HEK293T (cell line): ENCODE measurements at regions not wholly inside any gene's neighbourhood (a gene's known extent, or its start where the extent isn't known, plus 50 kb on each side); places are given as distances from the start of the nearest gene placed in this dataset.

Source experiments
- CTCF ChIA-PET: fragments of 350-600 bp; formaldehyde crosslinking; extraction: SDS; loops from one replicate; lab custom pipeline; 2021; ENCODE audit warnings: antibody characterized with exemption, inconsistent platforms; lab: Yijun Ruan, JAX
- POLR2A ChIA-PET: fragments of 350-600 bp; formaldehyde crosslinking; extraction: SDS; loops from one replicate; lab custom pipeline; 2020; ENCODE audit warnings: antibody characterized with exemption, inconsistent platforms; lab: Yijun Ruan, JAX
- DNase-seq: peaks from one replicate; pipeline ENCODE4 v3.0.0; 2012; ENCODE audit warnings: mixed read lengths; ENCODE audit errors: extremely low spot score
- ARNT ChIP-seq: fragments of 450-650 bp; IDR thresholded peaks from 2 replicates; pipeline ENCODE4 v1.6.1; 2017; ENCODE audit warnings: mild to moderate bottlenecking
- BHLHE40 ChIP-seq: fragments of 450-650 bp; IDR thresholded peaks from 2 replicates; pipeline ENCODE4 v1.6.1; 2016; ENCODE audit warnings: mild to moderate bottlenecking, moderate library complexity, borderline replicate concordance
- CTBP1 ChIP-seq: fragments of 450-650 bp; IDR thresholded peaks from 2 replicates; pipeline ENCODE4 v1.6.1; 2016; ENCODE audit warnings: borderline replicate concordance
- ELF4 ChIP-seq: fragments of 450-650 bp; IDR thresholded peaks from 2 replicates; pipeline ENCODE4 v1.6.1; 2017; ENCODE audit warnings: antibody characterized with exemption
- FOXA1 ChIP-seq: fragments of 450-650 bp; IDR thresholded peaks from 2 replicates; pipeline ENCODE4 v1.6.1; 2016; ENCODE audit warnings: mild to moderate bottlenecking
- FOXK2 ChIP-seq: fragments of 450-650 bp; IDR thresholded peaks from 2 replicates; pipeline ENCODE4 v1.6.1; 2016; ENCODE audit warnings: mild to moderate bottlenecking
- FOXM1 ChIP-seq: fragments of 450-650 bp; IDR thresholded peaks from 2 replicates; pipeline ENCODE4 v1.6.1; 2017; ENCODE audit warnings: mild to moderate bottlenecking, borderline replicate concordance
- HDGF ChIP-seq: fragments of 450-650 bp; IDR thresholded peaks from 2 replicates; pipeline ENCODE4 v1.6.1; 2017; ENCODE audit warnings: antibody characterized with exemption, borderline replicate concordance
- L3MBTL2 ChIP-seq: fragments of 450-650 bp; conservative IDR thresholded peaks from 2 replicates; pipeline ENCODE4 v1.6.1; 2016; ENCODE audit warnings: mild to moderate bottlenecking
- LEF1 ChIP-seq: fragments of 450-650 bp; IDR thresholded peaks from 2 replicates; pipeline ENCODE4 v1.6.1; 2017; ENCODE audit warnings: mild to moderate bottlenecking, borderline replicate concordance
- NFRKB ChIP-seq: fragments of 450-650 bp; IDR thresholded peaks from 2 replicates; pipeline ENCODE4 v1.6.1; 2016; ENCODE audit warnings: mild to moderate bottlenecking, moderate library complexity
- PKNOX1 ChIP-seq: fragments of 450-650 bp; IDR thresholded peaks from 2 replicates; pipeline ENCODE4 v1.6.1; 2016
- SP1 ChIP-seq: fragments of 450-650 bp; IDR thresholded peaks from 2 replicates; pipeline ENCODE4 v1.6.1; 2017
- SUZ12 ChIP-seq: fragments of 450-650 bp; IDR thresholded peaks from 2 replicates; pipeline ENCODE4 v1.6.1; 2016; ENCODE audit warnings: mild to moderate bottlenecking
- TARDBP ChIP-seq: fragments of 450-650 bp; IDR thresholded peaks from 2 replicates; pipeline ENCODE4 v1.6.1; 2016
- ZNF384 ChIP-seq: fragments of 450-650 bp; IDR thresholded peaks from 2 replicates; pipeline ENCODE4 v1.6.1; 2016

GRCh38 chr5:174825587-174825986 is 101.2 kb downstream of the MSX2 start:
- no peak for DNase-seq
- TF ChIP-seq PKNOX1 (no peak), FOXA1 (no peak), FOXK2 (no peak), SP1 (no peak), TARDBP (no peak), CTBP1 (no peak)
- ChIA-PET CTCF (no interaction called here), POLR2A (no interaction called here)

GRCh38 chr5:174818430-174818829 is 94.0 kb downstream of the MSX2 start:
- TF ChIP-seq FOXM1 (no peak), NFRKB (no peak), LEF1 (no peak), CTBP1 (no peak), PKNOX1 (no peak), FOXA1 (no peak), FOXK2 (no peak), SUZ12 (no peak), TARDBP (no peak), HDGF (no peak), BHLHE40 (no peak), L3MBTL2 (no peak), ELF4 (no peak), ARNT (no peak), ZNF384 (no peak), SP1 (no peak)
- ChIA-PET POLR2A (no interaction called here), CTCF (interaction anchor here (0.5 kb wide), 1 partner anchor 11 kb away, joined by 3 read pairs; no protein-coding TSS in a partner anchor)
- DNase-seq = no peak

GRCh38 chr5:174817610-174818009 is 93.2 kb downstream of the MSX2 start:
- no peak for DNase-seq
- CTCF ChIA-PET = interaction anchor here (0.6 to 0.7 kb wide), 2 partner anchors 12 to 15 kb away, joined by 3 to 5 read pairs; no protein-coding TSS in a partner anchor
- TF ChIP-seq PKNOX1 = no peak
- TF ChIP-seq FOXK2 = no peak
- TF ChIP-seq ARNT = no peak
- TF ChIP-seq SP1 = no peak
- TF ChIP-seq NFRKB = no peak
- no peak for TF ChIP-seq SUZ12
- TF ChIP-seq FOXA1 = no peak
- TF ChIP-seq ELF4 = no peak
- no peak for TF ChIP-seq FOXM1
- no peak for TF ChIP-seq BHLHE40
- no peak for TF ChIP-seq TARDBP
- TF ChIP-seq LEF1 = no peak
- TF ChIP-seq HDGF = no peak
- POLR2A ChIA-PET = no interaction called here

- DNase-seq = peak; percentile 53
- POLR2A ChIA-PET = no interaction called here
- no peak for TF ChIP-seq LEF1
- no peak for TF ChIP-seq BHLHE40
- TF ChIP-seq ZNF384 = peak; percentile 44; the same call in 1 of the 2 replicates
- CTCF ChIA-PET = interaction anchor here (1.0 kb wide), 1 partner anchor 21 kb away, joined by 3 read pairs; no protein-coding TSS in a partner anchor
Observed at GRCh38 chr5:174816858-174817257, 92.5 kb downstream of the MSX2 start.

GRCh38 chr5:174811438-174811837 is 87.1 kb downstream of the MSX2 start:
- CTCF ChIA-PET = no interaction called here
- DNase-seq = no peak
- no peak for TF ChIP-seq L3MBTL2
- no peak for TF ChIP-seq PKNOX1
- TF ChIP-seq ELF4 = no peak
- no peak for TF ChIP-seq FOXK2
- TF ChIP-seq SUZ12 = no peak
- no peak for TF ChIP-seq NFRKB
- TF ChIP-seq SP1 = no peak
- TF ChIP-seq ZNF384 = no peak
- TF ChIP-seq FOXM1 = no peak
- TF ChIP-seq HDGF = no peak
- TF ChIP-seq TARDBP = no peak
- no peak for TF ChIP-seq ARNT
- TF ChIP-seq LEF1 = no peak
- POLR2A ChIA-PET = no interaction called here

GRCh38 chr5:174810796-174811195 is 86.4 kb downstream of the MSX2 start:
- TF ChIP-seq HDGF = no peak
- TF ChIP-seq SUZ12 = no peak
- TF ChIP-seq ARNT = no peak
- no peak for TF ChIP-seq SP1
- TF ChIP-seq NFRKB = no peak
- ChIA-PET CTCF (interaction anchor here (1.6 kb wide), 1 partner anchor 16 kb away, joined by 6 read pairs; no protein-coding TSS in a partner anchor), POLR2A (no interaction called here)
- no peak for DNase-seq

GRCh38 chr5:174807471-174807870 is 83.1 kb downstream of the MSX2 start:
- no peak for DNase-seq
- POLR2A ChIA-PET = no interaction called here
- TF ChIP-seq L3MBTL2 (no peak), HDGF (no peak), FOXM1 (no peak), BHLHE40 (no peak), ZNF384 (no peak), LEF1 (no peak), SUZ12 (no peak), SP1 (no peak), CTBP1 (no peak), ELF4 (no peak), FOXK2 (no peak), TARDBP (no peak), NFRKB (no peak), ARNT (no peak), PKNOX1 (no peak), FOXA1 (no peak)
- CTCF ChIA-PET = no interaction called here
